IMR-90 (cell line): ENCODE measurements at regions not wholly inside any gene's neighbourhood (a gene's known extent, or its start where the extent isn't known, plus 50 kb on each side); places are given as distances from the start of the nearest gene placed in this dataset.

Experiments
- ATAC-seq: fragments of 200-7000 bp; cut with Tn5 transposase; 2 replicates; pipeline ENCODE4 v1.9.1; 2020; ENCODE audit warnings: low read depth, mild to moderate bottlenecking, moderate library complexity
- BruUV-seq: library from RNA; stranded (reverse); fragments of 400-500 nt; replicated peaks from 2 replicates; lab custom pipeline; 2021; lab: Mats Ljungman, UMichigan
- CTCF ChIA-PET: fragments of 300-600 bp; formaldehyde crosslinking; extraction: SDS; loops from one replicate; lab custom pipeline; 2021; ENCODE audit warnings: antibody characterized with exemption; lab: Yijun Ruan, JAX
- POLR2A ChIA-PET: fragments of 300-600 bp; sonication (Branson Sonifier 250); formaldehyde crosslinking; loops from one replicate; lab custom pipeline; 2022; ENCODE audit warnings: antibody characterized with exemption; ENCODE audit not compliant: unreplicated experiment; lab: Charles Lee
- DNase-seq: peaks from one replicate; pipeline ENCODE4 v3.0.0; 2013
- H2AFZ ChIP-seq: replicated peaks from 2 replicates; pipeline ENCODE3; 2013; ENCODE audit warnings: low read length, mild to moderate bottlenecking; ENCODE audit not compliant: poor library complexity
- H2AK5ac ChIP-seq: 2 replicates; pipeline ENCODE4 v1.6.1; 2013; ENCODE audit warnings: low read depth, low read length, inconsistent platforms
- H2AK9ac ChIP-seq: replicated peaks from 2 replicates; pipeline ENCODE3; 2013; ENCODE audit warnings: mild to moderate bottlenecking, low read depth, low read length, moderate library complexity; ENCODE audit not compliant: poor library complexity
- H2BK120ac ChIP-seq: 2 replicates; pipeline ENCODE4 v1.6.1; 2013; ENCODE audit warnings: low read depth, low read length, inconsistent platforms
- H2BK15ac ChIP-seq: 3 replicates; pipeline ENCODE4 v1.6.1; 2013; ENCODE audit warnings: low read depth, low read length, inconsistent platforms
- H2BK20ac ChIP-seq: 2 replicates; pipeline ENCODE4 v1.6.1; 2013; ENCODE audit warnings: low read depth, mild to moderate bottlenecking, inconsistent platforms, low read length, moderate library complexity
- H2BK5ac ChIP-seq: 2 replicates; pipeline ENCODE4 v1.6.1; 2013; ENCODE audit warnings: mild to moderate bottlenecking, low read depth, low read length, inconsistent platforms; ENCODE audit not compliant: poor library complexity, severe bottlenecking
- H3K14ac ChIP-seq: replicated peaks from 2 replicates; pipeline ENCODE4 v1.6.1; 2013; ENCODE audit warnings: low read depth, low read length, inconsistent platforms
- H3K18ac ChIP-seq: 2 replicates; pipeline ENCODE4 v1.6.1; 2013; ENCODE audit warnings: low read depth, low read length, control low read depth
- H3K23ac ChIP-seq: 2 replicates; pipeline ENCODE4 v1.6.1; 2013; ENCODE audit warnings: low read depth, low read length, inconsistent platforms
- H3K27ac ChIP-seq: 2 replicates; pipeline ENCODE4 v1.5.1; 2013; ENCODE audit warnings: mild to moderate bottlenecking, control low read depth, low read length; ENCODE audit not compliant: insufficient read depth
- H3K27me3 ChIP-seq: 2 replicates; pipeline ENCODE4 v1.6.1; 2013; ENCODE audit warnings: low read length; ENCODE audit not compliant: control insufficient read depth, insufficient read depth
- H3K36me3 ChIP-seq: 2 replicates; pipeline ENCODE4 v1.6.1; 2013; ENCODE audit warnings: low read length, mixed read lengths; ENCODE audit not compliant: control insufficient read depth, insufficient read depth
- H3K4ac ChIP-seq: 2 replicates; pipeline ENCODE4 v1.6.1; 2013; ENCODE audit warnings: low read depth, low read length, inconsistent platforms
- H3K4me1 ChIP-seq: 2 replicates; pipeline ENCODE4 v1.6.1; 2013; ENCODE audit warnings: low read length, mixed read lengths; ENCODE audit not compliant: control insufficient read depth, insufficient read depth
- H3K4me2 ChIP-seq: 2 replicates; pipeline ENCODE4 v1.6.1; 2013; ENCODE audit warnings: low read depth, mild to moderate bottlenecking, control low read depth, low read length, moderate library complexity
- H3K4me3 ChIP-seq: 2 replicates; pipeline ENCODE4 v1.5.1; 2013; ENCODE audit warnings: low read depth, mild to moderate bottlenecking, control low read depth, low read length, moderate library complexity; ENCODE audit not compliant: insufficient read depth
- H3K56ac ChIP-seq: 2 replicates; pipeline ENCODE4 v1.6.1; 2013; ENCODE audit warnings: low read length, inconsistent platforms; ENCODE audit not compliant: insufficient read depth; ENCODE audit errors: extremely low read depth
- H3K79me1 ChIP-seq, 2 experiments: 2 replicates each; pipeline ENCODE4 v1.6.1; 2013; ENCODE audit warnings: low read length in 2 of 2, inconsistent platforms in 1 of 2, low read depth in 1 of 2
- H3K9ac ChIP-seq: 2 replicates; pipeline ENCODE4 v1.6.1; 2013; ENCODE audit warnings: low read depth, low read length, control low read depth
- H3K9me1 ChIP-seq: 2 replicates; pipeline ENCODE4 v1.6.1; 2013; ENCODE audit warnings: low read length, inconsistent platforms; ENCODE audit not compliant: insufficient read depth
- H3K9me3 ChIP-seq: 2 replicates; pipeline ENCODE4 v1.6.1; 2013; ENCODE audit warnings: low read length; ENCODE audit not compliant: control insufficient read depth, insufficient read depth
- H4K20me1 ChIP-seq: 2 replicates; pipeline ENCODE4 v1.6.1; 2013; ENCODE audit warnings: low read length, inconsistent platforms; ENCODE audit not compliant: insufficient read depth
- H4K5ac ChIP-seq: 2 replicates; pipeline ENCODE4 v1.6.1; 2013; ENCODE audit warnings: mild to moderate bottlenecking, low read depth, low read length, control low read depth
- H4K8ac ChIP-seq, 2 experiments: 2 replicates each; pipeline ENCODE4 v1.6.1; 2013; ENCODE audit warnings: low read depth in 2 of 2, low read length in 2 of 2, control low read depth in 1 of 2, inconsistent platforms in 1 of 2
- H4K91ac ChIP-seq: 2 replicates; pipeline ENCODE4 v1.6.1; 2013; ENCODE audit warnings: low read depth, low read length, inconsistent platforms; ENCODE audit not compliant: insufficient read depth
- BHLHE40 ChIP-seq: fragments of 150-350 bp; IDR thresholded peaks from 2 replicates; pipeline ENCODE4 v1.6.1; 2016; ENCODE audit warnings: mild to moderate bottlenecking, low read depth, low read length
- ELK1 ChIP-seq: fragments of 150-350 bp; IDR thresholded peaks from 2 replicates; pipeline ENCODE4 v1.6.1; 2016; ENCODE audit warnings: low read depth, mild to moderate bottlenecking, low read length, moderate library complexity, borderline replicate concordance
- MAFK ChIP-seq: IDR thresholded peaks from 2 replicates; pipeline ENCODE4 v1.6.1; 2012; ENCODE audit warnings: low read depth, low read length, improper control_type of control experiment
- MAZ ChIP-seq: IDR thresholded peaks from 2 replicates; pipeline ENCODE4 v1.6.1; 2012; ENCODE audit warnings: low read depth, mild to moderate bottlenecking, low read length, improper control_type of control experiment, moderate library complexity, borderline replicate concordance
- RAD21 ChIP-seq: IDR thresholded peaks from 2 replicates; pipeline ENCODE4 v1.6.1; 2012; ENCODE audit warnings: low read length, improper control_type of control experiment
- RCOR1 ChIP-seq: IDR thresholded peaks from 2 replicates; pipeline ENCODE4 v1.6.1; 2012; ENCODE audit warnings: mild to moderate bottlenecking, low read length, improper control_type of control experiment; ENCODE audit not compliant: insufficient replicate concordance
- RFX5 ChIP-seq: IDR thresholded peaks from 2 replicates; pipeline ENCODE4 v1.8.0; 2012; ENCODE audit warnings: low read depth, mild to moderate bottlenecking, low read length, moderate library complexity
- SMC3 ChIP-seq: fragments of 150-350 bp; IDR thresholded peaks from 2 replicates; pipeline ENCODE4 v1.6.1; 2016; ENCODE audit warnings: low read depth, mild to moderate bottlenecking, antibody characterized with exemption, low read length, moderate library complexity
- USF2 ChIP-seq: fragments of 150-350 bp; IDR thresholded peaks from 2 replicates; pipeline ENCODE4 v1.6.1; 2017; ENCODE audit warnings: mild to moderate bottlenecking, antibody characterized with exemption, low read length, low read depth
- dilution Hi-C: fragments of 300-500 bp; cut with HindIII; formaldehyde crosslinking; loops from one replicate; pipeline ENCODE4 v1.14.3; 2018; ENCODE audit warnings: low sequenced_read_pairs; ENCODE audit not compliant: unreplicated experiment
- in situ Hi-C: fragments of 300-500 bp; cut with MboI; formaldehyde crosslinking; loops from 3 replicates; pipeline ENCODE4 v1.14.3; 2019; ENCODE audit warnings: low sequenced_read_pairs, inconsistent platforms, mixed read lengths
- intact Hi-C: fragments of 100-400 bp; cut with micrococcal nuclease; formaldehyde crosslinking; loops from 2 replicates; pipeline ENCODE4 v1.10.0; 2022

- no peak overlapping the region for H2BK15ac ChIP-seq
- dilution Hi-C loops (no loop called here), intact Hi-C loops (no loop called here), in situ Hi-C loops (no loop called here)
- H3K18ac ChIP-seq: no peak overlapping the region; the same call in 1 of the 2 replicates
- no peak overlapping the region for H3K14ac ChIP-seq
- no peak overlapping the region for H4K5ac ChIP-seq
- no peak overlapping the region; the same call in 1 of the 2 replicates for H3K4me2 ChIP-seq
- TF ChIP-seq MAZ: no peak
- no peak for TF ChIP-seq USF2
- TF ChIP-seq BHLHE40: no peak
- TF ChIP-seq MAFK: peak; percentile 92
- TF ChIP-seq RFX5: no peak
- no peak for TF ChIP-seq SMC3
- no peak for TF ChIP-seq RCOR1
- no peak for TF ChIP-seq RAD21
- TF ChIP-seq ELK1: no peak
- H2BK120ac ChIP-seq: peak overlapping the region; percentile 59; the same call in 1 of the 2 replicates
- H3K4me1 ChIP-seq: peaks cover 6% of the 10 kb centered on the region
- H3K27me3 ChIP-seq: no peaks in the 10 kb centered on the region
- H2BK5ac ChIP-seq: no peak overlapping the region
- H3K56ac ChIP-seq: no peak overlapping the region
- H3K4me3 ChIP-seq: no peak overlapping the region
- DNase-seq (peak; percentile 68), ATAC-seq (peak; percentile 71)
- no peak overlapping the region for H3K9ac ChIP-seq
- H3K27ac ChIP-seq: no peak overlapping the region
- no peaks in the 10 kb centered on the region for H3K9me1 ChIP-seq
- H3K4ac ChIP-seq: no peak overlapping the region
- no peak overlapping the region for H4K91ac ChIP-seq
- CTCF ChIA-PET: interaction anchor here (0.6 kb wide), 1 partner anchor 349 kb away, joined by 3 read pairs; no protein-coding TSS in a partner anchor
- H3K36me3 ChIP-seq: no peaks in the 10 kb centered on the region
- H3K23ac ChIP-seq: peak overlapping the region; percentile 14; the same call in 1 of the 2 replicates
- 0 out of 2 replicates have a peak overlapping the region, but pooled peaks have one; percentile 44 for H2BK20ac ChIP-seq
- no peak overlapping the region for H4K8ac ChIP-seq
- no peak overlapping the region for H2AK5ac ChIP-seq
- no peaks in the 10 kb centered on the region for H3K79me1 ChIP-seq
- POLR2A ChIA-PET: no interaction called here
- no peak overlapping the region for H2AFZ ChIP-seq
- no peaks in the 10 kb centered on the region for H4K20me1 ChIP-seq
- no TSS peak for BruUV-seq
- no peaks in the 10 kb centered on the region for H3K9me3 ChIP-seq
- H2AK9ac ChIP-seq: no peak overlapping the region
These were observed 590.9 kb upstream of the CITED2 start for GRCh38 chr6:139965393-139965792.
